ENCODE measurements at regions not wholly inside any gene's neighbourhood (a gene's known extent, or its start where the extent isn't known, plus 50 kb on each side); places are given as distances from the start of the nearest gene placed in this dataset.
"Not testable (repeated sequence)": the region's sequence is repeated elsewhere in the genome, so short reads cannot be mapped to it uniquely, and the experiment has no call there.

GRCh38 chr16:21365541-21365940, 87.5 kb upstream of the CRYM start:
- H3K4me1 ChIP-seq (ENCODE audit: control insufficient read depth, insufficient read depth, low read length); H3K4me3 ChIP-seq (ENCODE audit: low read depth, low read length); H3K36me3 ChIP-seq (ENCODE audit: control insufficient read depth, insufficient read depth, low read length); H3K9me3 ChIP-seq (ENCODE audit: control insufficient read depth, insufficient read depth, low read length); H3K27me3 ChIP-seq (ENCODE audit: control insufficient read depth, insufficient read depth, low read length); DNase-seq (ENCODE audit: low read depth in 4 of 6, low spot score in 6 of 6); H3K27ac ChIP-seq (ENCODE audit: low read depth, low read length): not testable (repeated sequence)
- WGBS (ENCODE audit: insufficient coverage) = 100% methylated on average over 1 of the region's 4 CpGs

GRCh38 chr16:21363550-21364223, 85.6 kb upstream of the CRYM start:
- not testable (repeated sequence) for H3K27ac ChIP-seq (ENCODE audit: low read depth, low read length); H3K4me1 ChIP-seq (ENCODE audit: control insufficient read depth, insufficient read depth, low read length); H3K4me3 ChIP-seq (ENCODE audit: low read depth, low read length); H3K36me3 ChIP-seq (ENCODE audit: control insufficient read depth, insufficient read depth, low read length); H3K9me3 ChIP-seq (ENCODE audit: control insufficient read depth, insufficient read depth, low read length); H3K27me3 ChIP-seq (ENCODE audit: control insufficient read depth, insufficient read depth, low read length); DNase-seq (ENCODE audit: low read depth in 4 of 6, low spot score in 6 of 6)
- 100% methylated on average over 1 of the region's 10 CpGs for WGBS (ENCODE audit: insufficient coverage)

- H3K36me3 ChIP-seq (ENCODE audit: control insufficient read depth, insufficient read depth, low read length); H3K4me1 ChIP-seq (ENCODE audit: control insufficient read depth, insufficient read depth, low read length); H3K4me3 ChIP-seq (ENCODE audit: low read depth, low read length); H3K27me3 ChIP-seq (ENCODE audit: control insufficient read depth, insufficient read depth, low read length); H3K27ac ChIP-seq (ENCODE audit: low read depth, low read length); H3K9me3 ChIP-seq (ENCODE audit: control insufficient read depth, insufficient read depth, low read length): not testable (repeated sequence)
- WGBS (ENCODE audit: insufficient coverage) = no CpG with 5 or more reads among the region's 9 CpGs
- peak in 1 of 6 donors; percentile 3 for DNase-seq (ENCODE audit: low read depth in 4 of 6, low spot score in 6 of 6)
Measured at GRCh38 chr16:21361612-21362227, 83.6 kb upstream of the CRYM start.

DNA sequence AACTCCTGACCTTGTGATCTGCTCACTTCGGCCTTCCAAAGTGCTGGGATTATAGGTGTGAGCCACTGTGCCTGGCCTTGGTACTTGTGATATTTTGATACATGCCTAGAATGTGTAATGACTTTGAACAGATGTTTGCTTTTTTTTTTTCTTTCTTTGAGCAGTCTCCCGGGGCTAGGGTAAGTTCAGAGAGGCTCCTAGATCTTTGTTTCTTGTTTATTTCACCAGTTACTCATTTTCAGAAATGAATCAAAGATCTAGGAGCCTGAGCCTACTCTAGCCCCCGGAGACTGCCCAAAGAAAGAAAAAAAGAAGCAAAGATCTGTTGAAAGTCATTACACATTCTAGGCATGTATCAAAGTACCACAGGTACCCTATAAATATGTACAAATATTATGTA, 83.0 kb upstream of the CRYM start:
- H3K27me3 ChIP-seq (ENCODE audit: control insufficient read depth, insufficient read depth, low read length); H3K4me1 ChIP-seq (ENCODE audit: control insufficient read depth, insufficient read depth, low read length); H3K4me3 ChIP-seq (ENCODE audit: low read depth, low read length); H3K9me3 ChIP-seq (ENCODE audit: control insufficient read depth, insufficient read depth, low read length); H3K36me3 ChIP-seq (ENCODE audit: control insufficient read depth, insufficient read depth, low read length); DNase-seq (ENCODE audit: low read depth in 4 of 6, low spot score in 6 of 6); H3K27ac ChIP-seq (ENCODE audit: low read depth, low read length): not testable (repeated sequence)
- no CpG with 5 or more reads among the region's 3 CpGs for WGBS (ENCODE audit: insufficient coverage)

DNA sequence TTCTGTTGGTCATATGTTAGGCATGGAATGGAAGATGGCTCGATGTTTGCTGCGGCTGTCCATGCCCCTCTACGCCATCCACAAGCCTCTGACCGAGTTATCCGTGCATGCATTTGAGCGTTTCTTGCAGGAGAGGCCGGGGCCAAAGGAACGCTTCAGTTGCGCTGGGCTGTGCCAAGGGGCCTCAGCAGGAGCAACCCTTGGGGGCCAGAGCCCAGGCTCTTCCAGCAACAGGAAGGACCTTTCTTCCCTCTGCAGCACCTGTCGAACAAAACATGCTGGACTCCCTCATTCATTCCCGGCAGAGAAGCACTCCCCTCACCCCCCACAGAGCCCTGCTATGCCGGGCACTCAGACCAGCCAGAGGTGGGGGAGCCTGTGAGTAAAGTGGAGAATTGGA, 81.4 kb upstream of the CRYM start:
- H3K4me1 ChIP-seq (ENCODE audit: control insufficient read depth, insufficient read depth, low read length); H3K36me3 ChIP-seq (ENCODE audit: control insufficient read depth, insufficient read depth, low read length); DNase-seq (ENCODE audit: low read depth in 4 of 6, low spot score in 6 of 6); H3K4me3 ChIP-seq (ENCODE audit: low read depth, low read length); H3K9me3 ChIP-seq (ENCODE audit: control insufficient read depth, insufficient read depth, low read length); H3K27ac ChIP-seq (ENCODE audit: low read depth, low read length); H3K27me3 ChIP-seq (ENCODE audit: control insufficient read depth, insufficient read depth, low read length): not testable (repeated sequence)
- WGBS (ENCODE audit: insufficient coverage) = 92% methylated on average over 10 of the region's 12 CpGs

- WGBS (ENCODE audit: insufficient coverage) = 81% methylated on average over 5 of the region's 18 CpGs
- H3K9me3 ChIP-seq (ENCODE audit: control insufficient read depth, insufficient read depth, low read length) = not testable (repeated sequence)
Measured at GRCh38 chr16:21358261-21358795, 80.2 kb upstream of the CRYM start.

GRCh38 chr16:21356308-21356707, 78.2 kb upstream of the CRYM start:
- H3K4me1 ChIP-seq (ENCODE audit: control insufficient read depth, insufficient read depth, low read length); H3K9me3 ChIP-seq (ENCODE audit: control insufficient read depth, insufficient read depth, low read length); H3K4me3 ChIP-seq (ENCODE audit: low read depth, low read length); DNase-seq (ENCODE audit: low read depth in 4 of 6, low spot score in 6 of 6); H3K27me3 ChIP-seq (ENCODE audit: control insufficient read depth, insufficient read depth, low read length); H3K36me3 ChIP-seq (ENCODE audit: control insufficient read depth, insufficient read depth, low read length); H3K27ac ChIP-seq (ENCODE audit: low read depth, low read length): not testable (repeated sequence)
- no CpG with 5 or more reads among the region's 10 CpGs for WGBS (ENCODE audit: insufficient coverage)

More at GRCh38 chr16:21358261-21358795, 80.2 kb upstream of the CRYM start:
- H3K27me3 ChIP-seq (ENCODE audit: control insufficient read depth, insufficient read depth, low read length); H3K4me1 ChIP-seq (ENCODE audit: control insufficient read depth, insufficient read depth, low read length); DNase-seq (ENCODE audit: low read depth in 4 of 6, low spot score in 6 of 6); H3K36me3 ChIP-seq (ENCODE audit: control insufficient read depth, insufficient read depth, low read length); H3K27ac ChIP-seq (ENCODE audit: low read depth, low read length); H3K4me3 ChIP-seq (ENCODE audit: low read depth, low read length): not testable (repeated sequence)

GRCh38 chr16:21351433-21351832, 73.3 kb upstream of the CRYM start:
- no CpG with 5 or more reads among the region's 5 CpGs for WGBS (ENCODE audit: insufficient coverage)
- H3K4me3 ChIP-seq (ENCODE audit: low read depth, low read length); DNase-seq (ENCODE audit: low read depth in 4 of 6, low spot score in 6 of 6); H3K27me3 ChIP-seq (ENCODE audit: control insufficient read depth, insufficient read depth, low read length); H3K36me3 ChIP-seq (ENCODE audit: control insufficient read depth, insufficient read depth, low read length); H3K27ac ChIP-seq (ENCODE audit: low read depth, low read length); H3K9me3 ChIP-seq (ENCODE audit: control insufficient read depth, insufficient read depth, low read length); H3K4me1 ChIP-seq (ENCODE audit: control insufficient read depth, insufficient read depth, low read length): not testable (repeated sequence)

DNA sequence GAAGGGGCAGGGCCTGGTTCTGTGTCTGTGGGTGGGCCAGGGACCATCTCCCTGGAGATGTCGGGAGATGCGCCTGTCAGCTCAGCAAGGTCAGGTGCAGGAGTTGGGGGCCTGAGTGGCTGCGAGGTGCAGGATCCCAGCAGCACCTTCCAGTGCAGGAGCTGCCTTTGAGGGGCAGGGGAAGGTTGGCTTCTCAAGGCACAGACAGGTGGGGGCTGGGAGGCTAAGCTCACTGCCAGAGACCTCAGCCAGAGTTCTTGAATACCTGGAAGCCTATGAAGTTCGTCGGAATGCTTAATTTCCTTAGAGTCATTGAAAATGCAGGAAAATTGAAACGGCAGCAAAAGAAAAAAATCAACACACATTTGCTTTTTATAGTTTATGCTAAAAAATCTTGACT, 72.8 kb upstream of the CRYM start:
- H3K27me3 ChIP-seq (ENCODE audit: control insufficient read depth, insufficient read depth, low read length); H3K9me3 ChIP-seq (ENCODE audit: control insufficient read depth, insufficient read depth, low read length); H3K36me3 ChIP-seq (ENCODE audit: control insufficient read depth, insufficient read depth, low read length); H3K4me3 ChIP-seq (ENCODE audit: low read depth, low read length); DNase-seq (ENCODE audit: low read depth in 4 of 6, low spot score in 6 of 6); H3K4me1 ChIP-seq (ENCODE audit: control insufficient read depth, insufficient read depth, low read length); H3K27ac ChIP-seq (ENCODE audit: low read depth, low read length): not testable (repeated sequence)
- 80% methylated on average over 1 of the region's 6 CpGs for WGBS (ENCODE audit: insufficient coverage)

DNA sequence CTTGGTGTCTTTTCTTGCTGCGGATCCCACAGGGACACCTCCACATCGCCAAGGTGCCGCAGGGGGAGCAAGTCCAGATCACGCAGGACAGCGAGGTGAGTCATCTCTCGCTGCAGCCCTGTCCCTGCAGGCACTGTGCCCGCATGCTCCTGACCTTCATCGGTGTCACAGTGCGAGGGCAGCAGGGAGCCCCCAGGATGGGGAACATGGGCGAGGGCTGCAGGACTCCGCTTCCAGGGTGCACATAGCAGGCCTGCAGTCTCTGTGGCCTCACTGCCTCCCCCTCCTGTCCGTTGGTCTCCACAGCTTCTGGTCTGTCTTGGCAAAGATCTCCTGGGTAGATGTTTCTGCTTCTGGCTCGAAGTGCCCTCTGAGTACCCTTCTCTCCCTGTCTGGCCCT, 71.2 kb upstream of the CRYM start:
- H3K27ac ChIP-seq (ENCODE audit: low read depth, low read length); H3K9me3 ChIP-seq (ENCODE audit: control insufficient read depth, insufficient read depth, low read length); DNase-seq (ENCODE audit: low read depth in 4 of 6, low spot score in 6 of 6); H3K4me1 ChIP-seq (ENCODE audit: control insufficient read depth, insufficient read depth, low read length); H3K36me3 ChIP-seq (ENCODE audit: control insufficient read depth, insufficient read depth, low read length); H3K27me3 ChIP-seq (ENCODE audit: control insufficient read depth, insufficient read depth, low read length); H3K4me3 ChIP-seq (ENCODE audit: low read depth, low read length): not testable (repeated sequence)
- 80% methylated on average over 12 of the region's 13 CpGs for WGBS (ENCODE audit: insufficient coverage)
